ENCODE measurements at regions not wholly inside any gene's neighbourhood (a gene's known extent, or its start where the extent isn't known, plus 50 kb on each side); places are given as distances from the start of the nearest gene placed in this dataset.

DNA sequence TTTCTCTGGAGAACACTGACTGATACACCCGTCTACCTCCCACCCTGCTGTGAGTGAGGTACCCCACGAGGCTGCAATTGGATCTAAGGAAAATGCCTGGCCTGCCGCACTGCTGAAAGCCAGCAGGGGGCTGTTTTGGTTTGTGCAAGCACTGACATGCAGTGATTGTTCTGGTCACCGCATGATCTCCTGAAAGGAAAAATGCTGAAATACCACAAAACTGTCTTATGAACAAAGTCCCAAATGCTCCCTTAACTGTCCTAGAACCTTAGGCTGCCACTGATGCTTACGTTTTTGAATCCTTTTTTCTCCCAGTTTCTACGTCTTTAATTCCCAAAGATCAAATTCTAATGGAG, 132.7 kb downstream of the JCAD start:
- intact Hi-C loops (cut with DNase I) = no loop called here

GRCh38 chr10:29925771-29926692, 133.4 kb downstream of the JCAD start:
- intact Hi-C loops (cut with DNase I) = no loop called here
- H3K4me3 ChIP-seq (replicated peaks in 1 of 3) = no peak overlapping the region
- H3K36me3 ChIP-seq = no peaks in the 10 kb centered on the region
- H3K9me3 ChIP-seq = no peaks in the 10 kb centered on the region
- H3K4me1 ChIP-seq = peaks cover 7 to 14% of the 10 kb centered on the region in 2 donors
- no peaks in the 10 kb centered on the region for H3K27me3 ChIP-seq
- H3K27ac ChIP-seq = no peak overlapping the region
- WGBS, 2 donors = 71 to 72% methylated on average over 12 of the region's 12 CpGs
- no peak for DNase-seq
- no peak for TF ChIP-seq POLR2A (IDR thresholded peaks at IDR 0.05)
- TF ChIP-seq, protein P1, sequence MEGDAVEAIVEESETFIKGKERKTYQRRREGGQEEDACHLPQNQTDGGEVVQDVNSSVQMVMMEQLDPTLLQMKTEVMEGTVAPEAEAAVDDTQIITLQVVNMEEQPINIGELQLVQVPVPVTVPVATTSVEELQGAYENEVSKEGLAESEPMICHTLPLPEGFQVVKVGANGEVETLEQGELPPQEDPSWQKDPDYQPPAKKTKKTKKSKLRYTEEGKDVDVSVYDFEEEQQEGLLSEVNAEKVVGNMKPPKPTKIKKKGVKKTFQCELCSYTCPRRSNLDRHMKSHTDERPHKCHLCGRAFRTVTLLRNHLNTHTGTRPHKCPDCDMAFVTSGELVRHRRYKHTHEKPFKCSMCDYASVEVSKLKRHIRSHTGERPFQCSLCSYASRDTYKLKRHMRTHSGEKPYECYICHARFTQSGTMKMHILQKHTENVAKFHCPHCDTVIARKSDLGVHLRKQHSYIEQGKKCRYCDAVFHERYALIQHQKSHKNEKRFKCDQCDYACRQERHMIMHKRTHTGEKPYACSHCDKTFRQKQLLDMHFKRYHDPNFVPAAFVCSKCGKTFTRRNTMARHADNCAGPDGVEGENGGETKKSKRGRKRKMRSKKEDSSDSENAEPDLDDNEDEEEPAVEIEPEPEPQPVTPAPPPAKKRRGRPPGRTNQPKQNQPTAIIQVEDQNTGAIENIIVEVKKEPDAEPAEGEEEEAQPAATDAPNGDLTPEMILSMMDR (IDR thresholded peaks at IDR 0.05) = no peak

More for the DNA sequence above, 132.7 kb downstream of the JCAD start:
- Histone ChIP-seq H3K4me1 (peaks cover 7 to 14% of the 10 kb centered on the region in 2 donors), H3K9me3 (no peaks in the 10 kb centered on the region), H3K27ac (no peak overlapping the region), H3K27me3 (no peaks in the 10 kb centered on the region), H3K36me3 (no peaks in the 10 kb centered on the region), H3K4me3 (replicated peaks in 1 of 3) (no peak overlapping the region)
- peak; percentile 40 to 48 for DNase-seq
- TF ChIP-seq POLR2A (IDR thresholded peaks at IDR 0.05) = no peak
- TF ChIP-seq, protein P1 (IDR thresholded peaks at IDR 0.05) = peak in 3 of 6 experiments; percentile 54 to 65 (median 59)
- WGBS, 2 donors = 60% methylated on average over 6 of the region's 6 CpGs

DNA sequence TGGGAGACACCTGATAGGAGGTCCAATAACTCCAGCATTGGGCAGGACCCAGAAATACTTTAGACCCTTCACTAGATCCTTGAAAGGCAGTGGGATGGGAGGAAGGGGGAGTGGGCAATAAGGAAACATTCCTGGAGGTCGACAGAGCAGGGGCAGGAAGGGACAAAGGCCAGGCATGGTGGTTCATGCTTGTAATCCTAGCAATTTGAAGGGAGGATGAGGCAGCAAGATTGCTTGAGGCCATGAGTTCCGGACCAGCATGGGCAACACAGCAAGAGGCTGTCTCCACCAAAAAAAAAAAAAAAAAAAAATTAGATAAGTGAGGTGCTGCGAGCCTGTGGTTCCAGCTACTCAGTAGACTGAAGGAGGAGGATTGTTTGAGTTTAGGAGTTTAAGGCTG, 134.9 kb downstream of the JCAD start:
- DNase-seq = no peak
- 91 to 97% methylated on average over 3 of the region's 3 CpGs for WGBS, 2 donors
- H3K36me3 ChIP-seq = no peaks in the 10 kb centered on the region
- H3K27me3 ChIP-seq = no peaks in the 10 kb centered on the region
- TF ChIP-seq, protein P1 (IDR thresholded peaks at IDR 0.05) = no peak
- intact Hi-C loops (cut with DNase I) = no loop called here
- H3K4me3 ChIP-seq (replicated peaks in 1 of 3) = no peak overlapping the region
- peaks cover 7 to 14% of the 10 kb centered on the region in 2 donors for H3K4me1 ChIP-seq
- no peak overlapping the region for H3K27ac ChIP-seq
- no peaks in the 10 kb centered on the region for H3K9me3 ChIP-seq

DNA sequence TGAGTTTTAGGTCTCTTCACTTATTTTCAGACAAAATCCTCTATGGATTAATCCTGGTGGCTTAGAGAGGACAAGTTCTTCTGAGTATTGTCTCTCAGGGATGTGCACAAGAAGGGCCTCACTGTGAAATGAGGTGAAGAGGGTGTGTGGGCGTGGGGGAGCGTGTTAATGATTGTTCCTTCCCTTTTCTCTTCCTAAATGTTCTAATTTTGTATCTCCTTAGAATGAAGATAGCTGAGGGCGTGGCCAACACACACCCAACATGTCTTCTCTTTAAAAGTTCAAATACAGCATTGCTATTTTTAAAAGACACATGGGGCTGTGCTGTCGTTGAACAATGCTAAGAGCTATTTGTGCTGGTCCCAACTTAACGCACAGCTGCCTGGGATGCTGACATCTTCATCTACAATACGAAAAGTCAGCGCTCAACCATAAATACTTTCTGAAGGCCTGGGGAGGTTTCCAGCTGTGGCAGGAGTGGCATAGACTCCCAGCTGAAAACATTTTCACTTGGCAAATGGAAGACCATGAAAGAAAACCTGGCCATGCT, 135.9 kb downstream of the JCAD start:
- no peaks in the 10 kb centered on the region for H3K27me3 ChIP-seq
- H3K4me1 ChIP-seq = peaks cover 7 to 14% of the 10 kb centered on the region in 2 donors
- TF ChIP-seq, protein P1 (IDR thresholded peaks at IDR 0.05) = no peak
- no peak for TF ChIP-seq POLR2A (IDR thresholded peaks at IDR 0.05)
- H3K27ac ChIP-seq = peak overlapping the region in 1 of 3 donors; percentile 8
- intact Hi-C loops (cut with DNase I) = no loop called here
- no peak for DNase-seq
- WGBS, 2 donors = 92 to 94% methylated on average over 7 of the region's 7 CpGs
- no peaks in the 10 kb centered on the region for H3K9me3 ChIP-seq
- H3K4me3 ChIP-seq (replicated peaks in 1 of 3) = no peak overlapping the region
- no peaks in the 10 kb centered on the region for H3K36me3 ChIP-seq

DNA sequence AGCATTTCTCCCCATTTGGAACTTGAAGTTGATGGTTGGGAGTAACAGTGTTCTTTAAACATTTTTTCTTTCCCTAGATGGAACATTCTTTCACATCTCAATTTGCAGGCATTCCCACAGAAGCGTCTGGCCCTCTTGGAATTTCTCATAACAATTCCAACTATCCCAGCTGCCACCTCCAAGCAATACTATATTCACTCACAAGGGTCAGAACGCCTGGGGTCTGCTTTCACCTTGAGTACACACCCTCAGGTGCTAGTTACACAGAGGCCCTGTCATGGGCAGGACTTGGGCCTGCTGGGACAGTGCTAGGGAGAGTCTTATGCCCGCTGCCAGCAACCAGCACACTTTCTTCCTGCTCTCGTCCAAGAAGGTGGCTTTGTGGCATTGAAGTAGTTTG, 136.5 kb downstream of the JCAD start:
- WGBS, 2 donors = 68 to 74% methylated on average over 4 of the region's 4 CpGs
- H3K4me1 ChIP-seq = peaks cover 7 to 14% of the 10 kb centered on the region in 2 donors
- peak in 1 of 2 donors; percentile 10 for DNase-seq
- H3K27me3 ChIP-seq = no peaks in the 10 kb centered on the region
- intact Hi-C loops (cut with DNase I) = no loop called here
- no peaks in the 10 kb centered on the region for H3K9me3 ChIP-seq
- TF ChIP-seq, protein P1 (IDR thresholded peaks at IDR 0.05) = no peak
- TF ChIP-seq POLR2A (IDR thresholded peaks at IDR 0.05) = no peak
- H3K27ac ChIP-seq = peak overlapping the region in 2 of 3 donors; percentile 8 to 64
- no peaks in the 10 kb centered on the region for H3K36me3 ChIP-seq
- no peak overlapping the region for H3K4me3 ChIP-seq (replicated peaks in 1 of 3)

Data from thyroid gland (tissue), 4 donors.